Uterus (tissue), 3 donors: ENCODE measurements at regions not wholly inside any gene's neighbourhood (a gene's known extent, or its start where the extent isn't known, plus 50 kb on each side); places are given as distances from the start of the nearest gene placed in this dataset.

Experiments used
- DNase-seq, 2 donors: peaks; one replicate each; pipeline ENCODE4 v3.0.0-alpha.2; 2019 to 2020
- H3K27ac ChIP-seq, 2 donors: fragments of 200-600 bp; sonication (generic); 1 replicate in 1 of 2; 2 replicates in 1 of 2; pipeline ENCODE4 v1.5.1; 2016 to 2018
- H3K27me3 ChIP-seq, 2 donors: fragments of 200-600 bp; sonication (generic); one replicate each; pipeline ENCODE4 v1.5.1; 2018 to 2019; ENCODE audit warnings: control low read depth in 1 of 2
- H3K36me3 ChIP-seq, 2 donors: fragments of 200-600 bp; sonication (generic); one replicate each; pipeline ENCODE4 v1.5.1; 2019; ENCODE audit warnings: control low read depth in 1 of 2
- H3K4me1 ChIP-seq, 2 donors: fragments of 200-600 bp; sonication (generic); one replicate each; pipeline ENCODE4 v1.5.1; 2018 to 2019; ENCODE audit warnings: control low read depth in 1 of 2
- H3K4me3 ChIP-seq, 2 donors: fragments of 200-600 bp; sonication (generic); 1 replicate in 1 of 2; 2 replicates in 1 of 2; pipeline ENCODE4 v1.5.1; 2018 to 2019; ENCODE audit warnings: mild to moderate bottlenecking in 1 of 2
- H3K9me3 ChIP-seq, 2 donors: fragments of 200-600 bp; sonication (generic); one replicate each; pipeline ENCODE4 v1.5.1; 2019; ENCODE audit warnings: control low read depth in 1 of 2
- CTCF ChIP-seq, 4 experiments: fragments of 200-600 bp in 2 of 4; fragments of 450-650 bp in 2 of 4; sonication (generic) in 2 of 4; IDR thresholded peaks; one replicate each; pipeline ENCODE4 v1.5.1; 2016 to 2019; ENCODE audit warnings: antibody characterized with exemption in 4 of 4, mild to moderate bottlenecking in 2 of 4, moderate library complexity in 1 of 4
- POLR2A ChIP-seq, 2 donors: fragments of 450-650 bp; IDR thresholded peaks; one replicate each; pipeline ENCODE4 v1.6.1; 2016; ENCODE audit warnings: antibody characterized with exemption in 2 of 2, mild to moderate bottlenecking in 1 of 2, moderate library complexity in 1 of 2
- intact Hi-C: fragments of 100-400 bp; cut with DNase I; formaldehyde crosslinking; loops from one replicate; pipeline ENCODE4 v1.15.1; 2023; ENCODE audit warnings: low total_unique reads
- donor health status: DM: yes; HTN: yes; CAD: no.

- no peaks in the 10 kb centered on the region for H3K27me3 ChIP-seq
- H3K36me3 ChIP-seq = no peaks in the 10 kb centered on the region
- no peak overlapping the region for H3K27ac ChIP-seq
- no peak for TF ChIP-seq CTCF (IDR thresholded peaks at IDR 0.05)
- TF ChIP-seq POLR2A (IDR thresholded peaks at IDR 0.05) = no peak
- H3K4me3 ChIP-seq = no peak overlapping the region
- no peaks in the 10 kb centered on the region for H3K9me3 ChIP-seq
- H3K4me1 ChIP-seq = no peaks in the 10 kb centered on the region
- DNase-seq = no peak
- intact Hi-C loops = no loop called here
Measured at GRCh38 chr20:52081791-52082190, 109.8 kb downstream of the ZFP64 start.

GRCh38 chr20:52081066-52081465 lies 110.5 kb downstream of the ZFP64 start:
- no peak overlapping the region for H3K27ac ChIP-seq
- no peak for DNase-seq
- no peaks in the 10 kb centered on the region for H3K9me3 ChIP-seq
- TF ChIP-seq CTCF (IDR thresholded peaks at IDR 0.05) (no peak), POLR2A (IDR thresholded peaks at IDR 0.05) (no peak)
- no peaks in the 10 kb centered on the region for H3K4me1 ChIP-seq
- no peak overlapping the region for H3K4me3 ChIP-seq
- intact Hi-C loops = no loop called here
- no peaks in the 10 kb centered on the region for H3K27me3 ChIP-seq
- no peaks in the 10 kb centered on the region for H3K36me3 ChIP-seq

- Histone ChIP-seq H3K36me3 (no peaks in the 10 kb centered on the region), H3K4me3 (no peak overlapping the region)
- intact Hi-C loops = no loop called here
Measured at GRCh38 chr20:52078289-52078688, 113.3 kb downstream of the ZFP64 start.

GRCh38 chr20:52076164-52076563 lies 115.4 kb downstream of the ZFP64 start:
- DNase-seq = no peak

More at GRCh38 chr20:52078289-52078688, 113.3 kb downstream of the ZFP64 start:
- no peaks in the 10 kb centered on the region for H3K4me1 ChIP-seq
- TF ChIP-seq POLR2A (IDR thresholded peaks at IDR 0.05) (no peak), CTCF (IDR thresholded peaks at IDR 0.05) (no peak)
- H3K27me3 ChIP-seq = no peaks in the 10 kb centered on the region
- no peak overlapping the region for H3K27ac ChIP-seq
- no peak for DNase-seq
- H3K9me3 ChIP-seq = no peaks in the 10 kb centered on the region

GRCh38 chr20:52075400-52075799 lies 116.2 kb downstream of the ZFP64 start:
- no peaks in the 10 kb centered on the region for H3K9me3 ChIP-seq
- no peak overlapping the region for H3K27ac ChIP-seq
- no peaks in the 10 kb centered on the region for H3K36me3 ChIP-seq
- no peak overlapping the region for H3K4me3 ChIP-seq
- H3K4me1 ChIP-seq = no peaks in the 10 kb centered on the region
- intact Hi-C loops = no loop called here
- H3K27me3 ChIP-seq = no peaks in the 10 kb centered on the region
- TF ChIP-seq POLR2A (IDR thresholded peaks at IDR 0.05) (no peak), CTCF (IDR thresholded peaks at IDR 0.05) (no peak)
- no peak for DNase-seq

More at GRCh38 chr20:52076164-52076563, 115.4 kb downstream of the ZFP64 start:
- no peaks in the 10 kb centered on the region for H3K36me3 ChIP-seq
- H3K4me1 ChIP-seq = no peaks in the 10 kb centered on the region
- H3K4me3 ChIP-seq = no peak overlapping the region
- no peak for TF ChIP-seq CTCF (IDR thresholded peaks at IDR 0.05)
- H3K9me3 ChIP-seq = no peaks in the 10 kb centered on the region
- H3K27me3 ChIP-seq = no peaks in the 10 kb centered on the region
- H3K27ac ChIP-seq = no peak overlapping the region
- intact Hi-C loops = no loop called here
